Heart left ventricle (tissue), 13 donors: ENCODE measurements at regions not wholly inside any gene's neighbourhood (a gene's known extent, or its start where the extent isn't known, plus 50 kb on each side); places are given as distances from the start of the nearest gene placed in this dataset.

Experiments
- POLR2A ChIP-seq, 2 donors: fragments of 450-650 bp; IDR thresholded peaks; one replicate each; pipeline ENCODE4 v1.6.1; 2017; ENCODE audit warnings: antibody characterized with exemption in 2 of 2, mild to moderate bottlenecking in 2 of 2, moderate library complexity in 2 of 2
- TF ChIP-seq, protein P1 (sequence below), 12 donors: fragments of 200-600 bp; sonication (generic) in 4 of 12; IDR thresholded peaks; one replicate each; pipeline versions ENCODE4 v1.5.0 to v1.8.0; 2018 to 2022; ENCODE audit warnings: antibody characterized with exemption in 12 of 12, mild to moderate bottlenecking in 5 of 12
- donor health status: ischemic (EF 13 %, LVEDD 7.1; RV severe dilation, severe dysfunction).
- donor health status: DM: no; HTN: yes; CAD: no.
- donor health status: DM: no; HTN: no; CAD: no.
- donor health status: ischemic (EF 25% LVEDD 6.9; RV normal size, moderate dysfunction).
- donor health status: ischemic (EF 25% LVEDD 5.7; RV mildly dilated, moderate dysfunction).
- donor health status: ischemic (EF 35%, LVEDD 5.7; RV mildly dilated, moderate dysfunction).
- donor health status: nonischemic (EF 11% LVEDD 7.7; RV severe dilation, severe dysfunction).
- donor health status: DM: yes; HTN: yes; CAD: no.
- donor health status: PGD.
- donor health status: ischemic (EF 29% LVEDD 5.4; RV normal size, mild dysfunction).
- donor health status: nonischemic (EF 23%, LVEDD 6.1; RV moderate dilation, normal function).

DNA sequence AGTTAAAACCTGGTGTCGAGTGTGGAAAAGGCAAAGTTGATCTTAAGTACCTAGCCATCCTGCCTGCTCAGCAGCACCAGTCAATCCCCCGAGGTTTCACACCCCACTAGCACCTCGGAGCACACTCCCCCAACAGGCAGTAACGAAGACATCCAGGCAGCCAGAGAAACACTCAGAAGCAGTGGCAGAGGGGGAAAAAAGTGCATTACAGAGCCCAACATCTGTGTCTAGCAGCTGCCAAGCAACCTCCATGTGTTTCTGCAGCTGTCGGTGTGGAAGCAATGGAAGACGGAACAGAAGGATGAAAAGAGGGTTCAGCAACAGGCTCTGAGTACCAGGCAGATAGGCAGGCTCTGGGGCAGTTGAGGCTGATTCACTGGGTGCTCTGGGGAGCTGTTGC, 73.4 kb upstream of the PROX1 start:
- TF ChIP-seq, protein P1, sequence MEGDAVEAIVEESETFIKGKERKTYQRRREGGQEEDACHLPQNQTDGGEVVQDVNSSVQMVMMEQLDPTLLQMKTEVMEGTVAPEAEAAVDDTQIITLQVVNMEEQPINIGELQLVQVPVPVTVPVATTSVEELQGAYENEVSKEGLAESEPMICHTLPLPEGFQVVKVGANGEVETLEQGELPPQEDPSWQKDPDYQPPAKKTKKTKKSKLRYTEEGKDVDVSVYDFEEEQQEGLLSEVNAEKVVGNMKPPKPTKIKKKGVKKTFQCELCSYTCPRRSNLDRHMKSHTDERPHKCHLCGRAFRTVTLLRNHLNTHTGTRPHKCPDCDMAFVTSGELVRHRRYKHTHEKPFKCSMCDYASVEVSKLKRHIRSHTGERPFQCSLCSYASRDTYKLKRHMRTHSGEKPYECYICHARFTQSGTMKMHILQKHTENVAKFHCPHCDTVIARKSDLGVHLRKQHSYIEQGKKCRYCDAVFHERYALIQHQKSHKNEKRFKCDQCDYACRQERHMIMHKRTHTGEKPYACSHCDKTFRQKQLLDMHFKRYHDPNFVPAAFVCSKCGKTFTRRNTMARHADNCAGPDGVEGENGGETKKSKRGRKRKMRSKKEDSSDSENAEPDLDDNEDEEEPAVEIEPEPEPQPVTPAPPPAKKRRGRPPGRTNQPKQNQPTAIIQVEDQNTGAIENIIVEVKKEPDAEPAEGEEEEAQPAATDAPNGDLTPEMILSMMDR (IDR thresholded peaks at IDR 0.05), result no peak
- no peak for TF ChIP-seq POLR2A (IDR thresholded peaks at IDR 0.05)
